Esophagus squamous epithelium (tissue), 5 donors: ENCODE measurements at regions not wholly inside any gene's neighbourhood (a gene's known extent, or its start where the extent isn't known, plus 50 kb on each side); places are given as distances from the start of the nearest gene placed in this dataset.

ENCODE experiments used
- DNase-seq: peaks from one replicate; lab custom pipeline; 2025; lab: John Stamatoyannopoulos, UW
- H3K27ac ChIP-seq, 4 donors: fragments of 200-600 bp; sonication (generic); one replicate each; pipeline ENCODE4 v1.5.1; 2016 to 2019; ENCODE audit warnings: mild to moderate bottlenecking in 1 of 4
- H3K27me3 ChIP-seq, 4 donors: fragments of 200-600 bp; sonication (generic); 1 replicate in 3 of 4; 2 replicates in 1 of 4; pipeline versions ENCODE4 v1.5.1 to v1.6.0; 2017 to 2021; ENCODE audit warnings: antibody characterized with exemption in 1 of 4
- H3K36me3 ChIP-seq, 3 donors: fragments of 200-600 bp; sonication (generic); one replicate each; pipeline ENCODE4 v1.5.1; 2016 to 2019
- H3K4me1 ChIP-seq, 3 donors: fragments of 200-600 bp; sonication (generic); one replicate each; pipeline ENCODE4 v1.5.1; 2017 to 2019
- H3K4me3 ChIP-seq, 4 donors: fragments of 200-600 bp; sonication (generic); 1 replicate in 3 of 4; 2 replicates in 1 of 4; pipeline ENCODE4 v1.5.1; 2016 to 2019; ENCODE audit warnings: mild to moderate bottlenecking in 2 of 4, moderate library complexity in 1 of 4
- H3K9me3 ChIP-seq, 3 donors: fragments of 200-600 bp; sonication (generic); one replicate each; pipeline ENCODE4 v1.5.1; 2016 to 2019
- CTCF ChIP-seq, 6 experiments: fragments of 450-650 bp in 4 of 6; fragments of 200-600 bp in 2 of 6; sonication (generic) in 2 of 6; IDR thresholded peaks; one replicate each; pipeline ENCODE4 v1.5.1; 2016 to 2019; ENCODE audit warnings: antibody characterized with exemption in 6 of 6, mild to moderate bottlenecking in 4 of 6, moderate library complexity in 4 of 6
- POLR2A ChIP-seq, 4 donors: fragments of 450-650 bp; IDR thresholded peaks; one replicate each; pipeline ENCODE4 v1.6.1; 2017; ENCODE audit warnings: antibody characterized with exemption in 4 of 4, mild to moderate bottlenecking in 4 of 4, moderate library complexity in 3 of 4
- WGBS, 2 donors: methylation state at CpG; one replicate each; pipeline ENCODE4 v1.1.5; 2018; 5-methylcytosine and 5-hydroxymethylcytosine counted together
- intact Hi-C: fragments of 100-400 bp; cut with DNase I; formaldehyde crosslinking; loops from one replicate; pipeline ENCODE4 v1.15.0; 2022
- donor health status: DM: yes; HTN: yes; CAD: no.

- intact Hi-C loops, result no loop called here
- no peak overlapping the region for H3K27ac ChIP-seq
- no peaks in the 10 kb centered on the region for H3K9me3 ChIP-seq
- peaks cover 0 to 11% (median 0%) of the 10 kb centered on the region in 3 donors for H3K4me1 ChIP-seq
- no peaks in the 10 kb centered on the region for H3K36me3 ChIP-seq
- no peak for TF ChIP-seq POLR2A (IDR thresholded peaks at IDR 0.05)
- no peak for TF ChIP-seq CTCF (IDR thresholded peaks at IDR 0.05)
- no peak for DNase-seq
- peaks cover 0 to 84% (median 0%) of the 10 kb centered on the region in 4 donors for H3K27me3 ChIP-seq
- 36 to 53% methylated on average over 18 to 22 of the region's 24 CpGs for WGBS, 2 donors
- H3K4me3 ChIP-seq, result no peak overlapping the region
Measured at GRCh38 chr17:79141578-79142355, 67.1 kb downstream of the ENGASE start.

DNA sequence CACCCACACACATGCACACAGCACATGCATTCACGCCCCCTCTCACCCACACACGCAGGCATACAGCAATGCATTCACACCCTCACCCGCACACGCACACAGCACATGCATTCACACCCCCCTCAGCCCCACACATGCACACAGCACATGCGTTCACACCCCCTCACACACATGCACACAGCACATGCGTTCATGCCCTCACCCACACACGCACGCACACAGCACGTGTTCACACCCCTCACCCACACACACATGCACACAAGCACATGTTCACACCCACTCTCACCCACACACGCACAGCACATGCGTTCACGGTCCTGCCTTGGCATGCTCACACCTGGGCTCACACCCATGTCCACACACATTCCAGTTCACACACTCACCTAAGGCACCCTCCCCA is 64.2 kb downstream of the ENGASE start:
- 84 to 87% methylated on average over 12 of the region's 12 CpGs for WGBS, 2 donors

DNA sequence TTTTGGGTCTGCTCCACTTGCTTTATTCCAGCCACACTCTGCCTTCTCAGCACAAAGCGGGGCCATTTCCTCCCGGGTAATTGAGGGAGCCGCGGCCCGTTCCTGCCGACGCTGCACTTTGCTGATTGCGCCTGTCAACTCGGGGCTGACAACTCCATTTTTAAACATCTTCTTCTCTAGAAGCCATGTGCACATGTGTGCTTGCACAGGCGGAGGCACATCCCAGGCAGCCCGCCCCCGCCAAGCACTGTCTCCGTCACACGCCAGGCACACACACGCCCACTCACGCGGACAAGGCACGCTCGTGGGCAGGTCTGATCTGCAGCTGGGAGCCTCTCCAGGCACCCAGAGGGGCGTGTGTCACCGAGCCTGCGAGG is 63.2 kb downstream of the ENGASE start:
- 14 to 25% methylated on average over 7 to 11 of the region's 22 CpGs for WGBS, 2 donors
- DNase-seq, result no peak
- Histone ChIP-seq H3K9me3 (no peaks in the 10 kb centered on the region), H3K4me1 (peaks cover 0 to 11% (median 0%) of the 10 kb centered on the region in 3 donors), H3K27ac (no peak overlapping the region), H3K4me3 (no peak overlapping the region), H3K36me3 (no peaks in the 10 kb centered on the region), H3K27me3 (peaks cover 0 to 98% (median 0%) of the 10 kb centered on the region in 4 donors)
- TF ChIP-seq POLR2A (IDR thresholded peaks at IDR 0.05), result no peak
- no peak for TF ChIP-seq CTCF (IDR thresholded peaks at IDR 0.05)
- intact Hi-C loops, result no loop called here

More for the DNA sequence above, 64.2 kb downstream of the ENGASE start:
- intact Hi-C loops, result no loop called here
- H3K27ac ChIP-seq, result no peak overlapping the region
- H3K27me3 ChIP-seq, result peaks cover 0 to 98% (median 0%) of the 10 kb centered on the region in 4 donors
- TF ChIP-seq POLR2A (IDR thresholded peaks at IDR 0.05) (no peak), CTCF (IDR thresholded peaks at IDR 0.05) (no peak)
- no peaks in the 10 kb centered on the region for H3K9me3 ChIP-seq
- peaks cover 0 to 11% (median 0%) of the 10 kb centered on the region in 3 donors for H3K4me1 ChIP-seq
- H3K4me3 ChIP-seq, result no peak overlapping the region
- no peak for DNase-seq
- H3K36me3 ChIP-seq, result no peaks in the 10 kb centered on the region

DNA sequence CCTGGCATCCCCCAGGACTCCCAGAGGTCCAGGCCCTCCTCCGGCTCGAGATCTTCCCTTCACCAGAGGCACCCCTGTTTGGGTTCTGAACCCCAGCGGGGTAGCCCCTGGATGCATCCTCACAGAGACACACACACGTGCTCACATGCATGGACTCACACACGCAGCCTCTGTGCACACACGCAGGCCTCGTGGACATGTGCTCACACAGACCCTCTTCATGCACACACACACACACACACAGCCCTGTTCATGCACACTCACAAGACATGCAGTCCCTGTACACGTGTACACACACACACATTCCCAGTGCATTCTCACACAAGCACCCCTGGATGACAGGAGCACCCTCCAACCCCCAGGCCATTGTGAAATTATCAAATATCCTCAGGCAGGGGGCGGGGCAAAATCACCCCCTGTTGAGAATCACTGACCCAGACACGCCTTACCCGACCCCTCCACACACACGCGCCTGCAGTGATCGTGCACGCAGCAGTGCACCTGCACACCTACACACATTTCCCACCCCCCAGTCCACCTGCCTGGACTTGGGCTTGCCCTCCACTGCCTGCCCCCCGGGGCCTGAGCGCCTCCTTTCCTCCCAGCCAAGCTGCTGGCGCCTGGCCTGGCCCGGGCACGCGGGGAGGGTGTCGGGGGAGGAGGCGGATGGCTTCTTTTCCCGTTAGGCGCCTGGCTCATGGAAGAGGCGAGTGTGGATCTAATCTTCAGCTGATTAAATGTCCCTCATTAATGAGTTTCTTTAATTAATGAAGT is 62.6 kb downstream of the ENGASE start:
- no peak for DNase-seq
- Histone ChIP-seq H3K27ac (no peak overlapping the region), H3K36me3 (no peaks in the 10 kb centered on the region), H3K4me3 (no peak overlapping the region), H3K4me1 (peaks cover 0 to 11% (median 0%) of the 10 kb centered on the region in 3 donors), H3K9me3 (no peaks in the 10 kb centered on the region), H3K27me3 (peaks cover 0 to 98% (median 0%) of the 10 kb centered on the region in 4 donors)
- WGBS, 2 donors, result 27 to 38% methylated on average over 12 to 20 of the region's 26 CpGs
- intact Hi-C loops, result no loop called here
- TF ChIP-seq POLR2A (IDR thresholded peaks at IDR 0.05), result no peak
- no peak for TF ChIP-seq CTCF (IDR thresholded peaks at IDR 0.05)

- Histone ChIP-seq H3K9me3 (no peaks in the 10 kb centered on the region), H3K27ac (no peak overlapping the region), H3K27me3 (peaks cover 0 to 98% (median 0%) of the 10 kb centered on the region in 4 donors), H3K4me3 (no peak overlapping the region), H3K36me3 (no peaks in the 10 kb centered on the region), H3K4me1 (peaks cover 0 to 11% (median 0%) of the 10 kb centered on the region in 3 donors)
- WGBS, 2 donors, result 67 to 80% methylated on average over 1 to 6 of the region's 10 CpGs
- DNase-seq, result no peak
- intact Hi-C loops, result no loop called here
- no peak for TF ChIP-seq CTCF (IDR thresholded peaks at IDR 0.05)
- no peak for TF ChIP-seq POLR2A (IDR thresholded peaks at IDR 0.05)
Measured at GRCh38 chr17:79136596-79136995, 62.0 kb downstream of the ENGASE start.
